Gastroesophageal sphincter (tissue), 4 donors: ENCODE measurements at regions not wholly inside any gene's neighbourhood (a gene's known extent, or its start where the extent isn't known, plus 50 kb on each side); places are given as distances from the start of the nearest gene placed in this dataset.

ENCODE experiments used
- ATAC-seq: fragments of 150-250 bp; one replicate; pipeline ENCODE4 v1.9.1; 2016; ENCODE audit warnings: mild to moderate bottlenecking, moderate library complexity
- H3K27ac ChIP-seq, 4 donors: fragments of 200-600 bp; sonication (generic) in 3 of 4; 1 replicate in 3 of 4; 2 replicates in 1 of 4; pipeline ENCODE4 v1.5.1; 2016 to 2019
- H3K27me3 ChIP-seq: fragments of 200-600 bp; sonication (generic); one replicate; pipeline ENCODE4 v1.5.1; 2019
- H3K36me3 ChIP-seq, 2 donors: fragments of 200-600 bp; sonication (generic); one replicate each; pipeline ENCODE4 v1.5.1; 2019; ENCODE audit warnings: control low read depth in 1 of 2
- H3K4me1 ChIP-seq, 3 donors: fragments of 200-600 bp; sonication (generic); 1 replicate in 2 of 3; 2 replicates in 1 of 3; pipeline ENCODE4 v1.5.1; 2016 to 2019; ENCODE audit warnings: control low read depth in 2 of 3
- H3K4me3 ChIP-seq, 2 donors: fragments of 200-600 bp; sonication (generic); one replicate each; pipeline ENCODE4 v1.5.1; 2019; ENCODE audit warnings: mild to moderate bottlenecking in 1 of 2, moderate library complexity in 1 of 2
- H3K9me3 ChIP-seq, 3 donors: fragments of 200-600 bp; sonication (generic); one replicate each; pipeline ENCODE4 v1.5.1; 2017 to 2019; ENCODE audit warnings: control low read depth in 2 of 3
- EP300 ChIP-seq: sonication (generic); formaldehyde crosslinking; IDR thresholded peaks from one replicate; pipeline ENCODE4 v1.6.1; 2017; ENCODE audit warnings: antibody characterized with exemption, mild to moderate bottlenecking
- POLR2A ChIP-seq, 2 donors: fragments of 450-650 bp; IDR thresholded peaks; one replicate each; pipeline ENCODE4 v1.6.1; 2017; ENCODE audit warnings: antibody characterized with exemption in 2 of 2, mild to moderate bottlenecking in 2 of 2, moderate library complexity in 1 of 2
- POLR2AphosphoS5 ChIP-seq: sonication (generic); formaldehyde crosslinking; IDR thresholded peaks from one replicate; pipeline ENCODE4 v1.6.1; 2017; ENCODE audit warnings: antibody characterized with exemption
- WGBS, 2 donors: methylation state at CpG; one replicate each; pipeline ENCODE4 v1.1.5; 2018; ENCODE audit warnings: low coverage in 1 of 2; 5-methylcytosine and 5-hydroxymethylcytosine counted together
- TF ChIP-seq, protein P1 (sequence below), 4 experiments: fragments of 200-600 bp in 2 of 4; fragments of 450-650 bp in 2 of 4; sonication (generic) in 1 of 4; IDR thresholded peaks; one replicate each; pipeline ENCODE4 v1.5.1; 2017 to 2019; ENCODE audit warnings: antibody characterized with exemption in 4 of 4, mild to moderate bottlenecking in 2 of 4, moderate library complexity in 2 of 4

DNA sequence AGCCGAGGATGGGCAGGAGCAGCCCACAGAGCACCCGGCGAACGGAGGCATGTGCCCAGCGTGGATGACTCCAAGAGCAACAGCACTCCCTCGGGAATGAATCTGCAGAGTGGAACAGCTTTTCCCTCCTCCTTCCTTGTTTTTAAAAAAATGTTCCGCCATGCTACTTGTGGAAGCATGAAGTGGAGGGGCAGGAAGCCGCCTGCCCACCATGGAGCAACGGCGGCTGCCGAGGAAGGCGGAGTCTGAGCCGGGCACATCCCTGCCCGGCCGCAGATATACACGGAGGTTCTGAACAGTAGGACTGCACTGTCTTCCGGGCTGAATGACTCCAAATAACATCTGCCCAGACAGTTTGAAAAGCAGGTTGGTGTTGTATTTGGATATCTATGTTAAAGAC lies 65.2 kb downstream of the SOX1 start:
- no peak overlapping the region for H3K4me3 ChIP-seq
- no peak overlapping the region for H3K27ac ChIP-seq
- ATAC-seq: no peak
- H3K4me1 ChIP-seq: peaks cover 0 to 8% (median 0%) of the 10 kb centered on the region in 3 donors
- TF ChIP-seq, protein P1, sequence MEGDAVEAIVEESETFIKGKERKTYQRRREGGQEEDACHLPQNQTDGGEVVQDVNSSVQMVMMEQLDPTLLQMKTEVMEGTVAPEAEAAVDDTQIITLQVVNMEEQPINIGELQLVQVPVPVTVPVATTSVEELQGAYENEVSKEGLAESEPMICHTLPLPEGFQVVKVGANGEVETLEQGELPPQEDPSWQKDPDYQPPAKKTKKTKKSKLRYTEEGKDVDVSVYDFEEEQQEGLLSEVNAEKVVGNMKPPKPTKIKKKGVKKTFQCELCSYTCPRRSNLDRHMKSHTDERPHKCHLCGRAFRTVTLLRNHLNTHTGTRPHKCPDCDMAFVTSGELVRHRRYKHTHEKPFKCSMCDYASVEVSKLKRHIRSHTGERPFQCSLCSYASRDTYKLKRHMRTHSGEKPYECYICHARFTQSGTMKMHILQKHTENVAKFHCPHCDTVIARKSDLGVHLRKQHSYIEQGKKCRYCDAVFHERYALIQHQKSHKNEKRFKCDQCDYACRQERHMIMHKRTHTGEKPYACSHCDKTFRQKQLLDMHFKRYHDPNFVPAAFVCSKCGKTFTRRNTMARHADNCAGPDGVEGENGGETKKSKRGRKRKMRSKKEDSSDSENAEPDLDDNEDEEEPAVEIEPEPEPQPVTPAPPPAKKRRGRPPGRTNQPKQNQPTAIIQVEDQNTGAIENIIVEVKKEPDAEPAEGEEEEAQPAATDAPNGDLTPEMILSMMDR (IDR thresholded peaks at IDR 0.05): no peak
- TF ChIP-seq POLR2A (IDR thresholded peaks at IDR 0.05) (no peak), EP300 (no peak), POLR2AphosphoS5 (no peak)
- no peaks in the 10 kb centered on the region for H3K36me3 ChIP-seq
- H3K27me3 ChIP-seq: peaks cover 94% of the 10 kb centered on the region
- no peaks in the 10 kb centered on the region for H3K9me3 ChIP-seq
- 63 to 69% methylated on average over 2 to 8 of the region's 17 CpGs for WGBS, 2 donors

DNA sequence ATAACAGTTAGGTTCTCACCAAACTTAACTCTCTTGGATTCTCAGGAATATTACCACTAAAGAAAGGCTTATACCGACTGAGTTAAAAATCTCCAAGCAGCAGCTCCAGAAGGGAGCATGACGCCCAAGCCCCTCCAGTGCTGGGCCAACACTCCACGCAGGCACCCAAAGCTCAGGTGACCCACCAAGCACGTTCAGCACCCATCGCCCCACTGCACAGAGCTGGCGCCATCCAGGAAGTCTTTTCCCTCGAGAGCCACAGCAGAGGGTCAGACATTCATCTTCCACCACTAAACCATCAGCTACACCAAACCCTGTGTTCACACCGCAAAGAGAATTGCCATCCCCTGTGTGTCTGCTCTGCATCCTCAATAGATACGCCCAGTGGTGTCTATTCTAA lies 65.7 kb downstream of the SOX1 start:
- no peaks in the 10 kb centered on the region for H3K9me3 ChIP-seq
- no peak overlapping the region for H3K4me3 ChIP-seq
- WGBS, 2 donors: 80 to 93% methylated on average over 5 to 7 of the region's 9 CpGs
- peaks cover 0 to 8% (median 0%) of the 10 kb centered on the region in 3 donors for H3K4me1 ChIP-seq
- no peak for ATAC-seq
- no peaks in the 10 kb centered on the region for H3K36me3 ChIP-seq
- TF ChIP-seq POLR2A (IDR thresholded peaks at IDR 0.05): no peak
- TF ChIP-seq EP300: no peak
- no peak for TF ChIP-seq POLR2AphosphoS5
- TF ChIP-seq, protein P1 (IDR thresholded peaks at IDR 0.05): no peak
- no peak overlapping the region for H3K27ac ChIP-seq
- peaks cover 94% of the 10 kb centered on the region for H3K27me3 ChIP-seq

- Histone ChIP-seq H3K27me3 (peaks cover 86% of the 10 kb centered on the region), H3K27ac (no peak overlapping the region)
- 33 to 56% methylated on average over 18 to 26 of the region's 26 CpGs for WGBS, 2 donors
Observed at GRCh38 chr13:112133499-112134390, 66.8 kb downstream of the SOX1 start.

DNA sequence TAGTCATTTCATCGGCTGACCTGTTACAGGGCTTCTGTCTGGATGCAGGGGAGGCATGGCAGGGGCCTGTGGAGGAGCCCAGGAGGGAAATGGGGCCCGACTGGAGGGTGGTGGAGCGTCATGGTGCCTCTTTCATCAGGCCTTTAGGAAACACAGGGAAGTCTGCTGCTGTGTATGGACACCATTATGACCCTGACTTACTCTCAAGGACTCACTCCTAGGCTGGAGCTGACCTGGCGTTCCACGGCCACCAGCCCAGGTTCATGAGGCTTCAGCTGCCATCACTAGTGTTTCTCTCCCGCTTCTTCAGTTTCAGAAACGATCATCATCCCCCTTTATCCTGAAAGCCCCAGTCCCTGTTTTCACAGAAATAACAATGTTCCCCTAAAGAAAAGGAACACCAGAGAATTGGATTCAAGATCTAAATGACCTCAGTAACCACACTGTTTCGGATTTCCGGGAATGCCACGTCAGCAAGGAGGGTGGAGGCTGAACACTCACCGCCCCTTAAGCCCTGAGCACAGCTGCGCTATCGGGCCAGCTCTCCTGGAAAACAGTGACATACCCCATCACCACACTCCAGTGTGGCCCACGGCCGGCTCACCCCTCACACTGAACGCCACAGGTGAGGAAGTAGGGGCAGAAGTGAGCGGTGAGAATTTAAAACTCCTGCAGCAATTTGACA lies 67.6 kb downstream of the SOX1 start:
- Histone ChIP-seq H3K27ac (no peak overlapping the region), H3K27me3 (peaks cover 78% of the 10 kb centered on the region), H3K9me3 (no peaks in the 10 kb centered on the region), H3K4me3 (no peak overlapping the region), H3K4me1 (peaks cover 0 to 8% (median 0%) of the 10 kb centered on the region in 3 donors), H3K36me3 (no peaks in the 10 kb centered on the region)
- TF ChIP-seq, protein P1 (IDR thresholded peaks at IDR 0.05): no peak
- TF ChIP-seq POLR2AphosphoS5 (no peak), POLR2A (IDR thresholded peaks at IDR 0.05) (no peak), EP300 (no peak)
- no peak for ATAC-seq
- 82 to 100% methylated on average over 2 to 9 of the region's 17 CpGs for WGBS, 2 donors

More at GRCh38 chr13:112133499-112134390, 66.8 kb downstream of the SOX1 start:
- Histone ChIP-seq H3K9me3 (no peaks in the 10 kb centered on the region), H3K4me1 (peaks cover 0 to 8% (median 0%) of the 10 kb centered on the region in 3 donors), H3K4me3 (no peak overlapping the region), H3K36me3 (no peaks in the 10 kb centered on the region)
- TF ChIP-seq POLR2AphosphoS5 (no peak), EP300 (no peak), POLR2A (IDR thresholded peaks at IDR 0.05) (no peak)
- TF ChIP-seq, protein P1 (IDR thresholded peaks at IDR 0.05): no peak
- no peak for ATAC-seq
